Dermis microvascular lymphatic vessel endothelial cell (primary cell): ENCODE measurements at regions not wholly inside any gene's neighbourhood (a gene's known extent, or its start where the extent isn't known, plus 50 kb on each side); places are given as distances from the start of the nearest gene placed in this dataset.
"Not testable (repeated sequence)": the region's sequence is repeated elsewhere in the genome, so short reads cannot be mapped to it uniquely, and the experiment has no call there.

ENCODE experiments used
- DNase-seq, 2 donors: peaks; one replicate each; pipeline versions ENCODE4 v3.0.0 to v3.0.0-alpha.2; 2010; ENCODE audit warnings: low read depth in 2 of 2

- no peak for DNase-seq
These were observed 364.3 kb downstream of the SHANK2 start for GRCh38 chr11:70888061-70888460.

GRCh38 chr11:70889411-70889810, 363.0 kb downstream of the SHANK2 start:
- no peak for DNase-seq

GRCh38 chr11:70891844-70892380, 360.5 kb downstream of the SHANK2 start:
- DNase-seq = no peak

- DNase-seq = no peak
These were observed 359.5 kb downstream of the SHANK2 start for GRCh38 chr11:70892889-70893288.

- no peak for DNase-seq
These were observed 357.6 kb downstream of the SHANK2 start for GRCh38 chr11:70894566-70895365.

- no peak for DNase-seq
These were observed 357.1 kb downstream of the SHANK2 start for GRCh38 chr11:70895366-70895670.

GRCh38 chr11:70897429-70897828, 354.9 kb downstream of the SHANK2 start:
- DNase-seq = no peak

- no peak for DNase-seq
These were observed 352.8 kb downstream of the SHANK2 start for GRCh38 chr11:70899616-70900015.

GRCh38 chr11:70900540-70900939, 351.8 kb downstream of the SHANK2 start:
- no peak for DNase-seq

GRCh38 chr11:70901951-70902521, 350.3 kb downstream of the SHANK2 start:
- DNase-seq = no peak

GRCh38 chr11:70903229-70903628, 349.1 kb downstream of the SHANK2 start:
- DNase-seq = not testable (repeated sequence)

GRCh38 chr11:70906101-70906500, 346.3 kb downstream of the SHANK2 start:
- no peak for DNase-seq

- DNase-seq = no peak
These were observed 344.2 kb downstream of the SHANK2 start for GRCh38 chr11:70908223-70908622.

- no peak for DNase-seq
These were observed 341.5 kb downstream of the SHANK2 start for GRCh38 chr11:70910835-70911234.

GRCh38 chr11:70912226-70912840, 340.0 kb downstream of the SHANK2 start:
- no peak for DNase-seq

- DNase-seq = no peak
These were observed 338.6 kb downstream of the SHANK2 start for GRCh38 chr11:70913715-70914231.

- no peak for DNase-seq
These were observed 337.9 kb downstream of the SHANK2 start for GRCh38 chr11:70914496-70914895.

GRCh38 chr11:70915158-70915985, 337.0 kb downstream of the SHANK2 start:
- no peak for DNase-seq

- DNase-seq = no peak
These were observed 336.0 kb downstream of the SHANK2 start for GRCh38 chr11:70916351-70916750.

GRCh38 chr11:70918242-70918641, 334.1 kb downstream of the SHANK2 start:
- no peak for DNase-seq

GRCh38 chr11:70921804-70922203, 330.6 kb downstream of the SHANK2 start:
- DNase-seq = no peak

GRCh38 chr11:70924108-70924507, 328.3 kb downstream of the SHANK2 start:
- DNase-seq = no peak
